SK-N-SH (cell line): ENCODE measurements at regions not wholly inside any gene's neighbourhood (a gene's known extent, or its start where the extent isn't known, plus 50 kb on each side); places are given as distances from the start of the nearest gene placed in this dataset.

Experiments used
- CTCF ChIA-PET: fragments of 300-600, 350-600 bp; formaldehyde crosslinking; extraction: SDS; loops from one replicate; lab custom pipeline; 2021; lab: Yijun Ruan, JAX
- POLR2A ChIA-PET: fragments of 350-600 bp; sonication (Branson Sonifier 250); formaldehyde crosslinking; extraction: SDS; loops from one replicate; lab custom pipeline; 2020; ENCODE audit warnings: antibody characterized with exemption, inconsistent platforms; lab: Yijun Ruan, JAX
- DNase-seq: peaks from one replicate; pipeline ENCODE4 v3.0.0; 2012
- H2AFZ ChIP-seq: fragments of 200-600 bp; sonication (generic); 2 replicates; pipeline ENCODE4 v1.8.1; 2016; ENCODE audit warnings: antibody characterized with exemption, mild to moderate bottlenecking, low read depth
- H3F3A ChIP-seq: fragments of 200-600 bp; sonication (generic); replicated peaks from 2 replicates; pipeline ENCODE3; 2016; ENCODE audit warnings: antibody characterized with exemption, mild to moderate bottlenecking; ENCODE audit not compliant: insufficient read depth
- H3K27ac ChIP-seq, 2 experiments: fragments of 200-500 bp in 1 of 2; fragments of 200-600 bp in 1 of 2; sonication (Bioruptor generic) in 1 of 2; sonication (generic), shearing (Covaris generic) in 1 of 2; 2 replicates each; pipeline versions ENCODE4 v1.5.1 to v1.6.1; 2014 to 2016; ENCODE audit warnings: low read depth in 2 of 2, inconsistent platforms in 1 of 2, low read length in 1 of 2, mild to moderate bottlenecking in 1 of 2, mixed read lengths in 1 of 2
- H3K27me3 ChIP-seq: fragments of 200-600 bp; sonication (generic), shearing (Covaris generic); 2 replicates; pipeline ENCODE4 v1.6.1; 2016; ENCODE audit warnings: mixed run types; ENCODE audit not compliant: insufficient read depth
- H3K36me3 ChIP-seq, 2 experiments: fragments of 200-500 bp in 1 of 2; fragments of 200-600 bp in 1 of 2; sonication (Bioruptor generic) in 1 of 2; sonication (generic) in 1 of 2; replicated peaks in 1 of 2; 2 replicates each; pipeline versions ENCODE3 to v1.5.1; 2014 to 2016; ENCODE audit warnings: low read length in 1 of 2, mild to moderate bottlenecking in 1 of 2; ENCODE audit not compliant: insufficient read depth in 2 of 2, control insufficient read depth in 1 of 2
- H3K4me1 ChIP-seq, 2 experiments: fragments of 200-500 bp in 1 of 2; fragments of 200-600 bp in 1 of 2; sonication (Bioruptor generic) in 1 of 2; sonication (generic), shearing (Covaris generic) in 1 of 2; 2 replicates each; pipeline versions ENCODE4 v1.5.1 to v1.6.1; 2014 to 2016; ENCODE audit warnings: low read depth in 1 of 2, low read length in 1 of 2, mixed run types in 1 of 2; ENCODE audit not compliant: insufficient read depth in 2 of 2, control insufficient read depth in 1 of 2
- H3K4me2 ChIP-seq: fragments of 200-600 bp; sonication (generic), shearing (Covaris generic); 2 replicates; pipeline ENCODE4 v1.6.1; 2017; ENCODE audit warnings: mixed run types
- H3K4me3 ChIP-seq, 2 experiments: fragments of 200-500 bp in 1 of 2; fragments of 200-600 bp in 1 of 2; sonication (Bioruptor generic) in 1 of 2; sonication (generic), shearing (Covaris generic) in 1 of 2; 2 replicates each; pipeline versions ENCODE4 v1.5.1 to v1.8.1; 2014 to 2016; ENCODE audit warnings: low read depth in 2 of 2, inconsistent platforms in 1 of 2, low read length in 1 of 2, mild to moderate bottlenecking in 1 of 2, mixed read lengths in 1 of 2, moderate library complexity in 1 of 2
- H3K79me2 ChIP-seq: fragments of 200-600 bp; sonication (generic); 2 replicates; pipeline ENCODE4 v1.8.1; 2017; ENCODE audit warnings: mild to moderate bottlenecking; ENCODE audit not compliant: insufficient read depth
- H3K9ac ChIP-seq: fragments of 200-600 bp; sonication (generic); 2 replicates; pipeline ENCODE4 v1.6.1; 2017; ENCODE audit warnings: mixed run types
- H3K9me2 ChIP-seq: fragments of 200-600 bp; sonication (generic); 2 replicates; pipeline ENCODE4 v1.6.1; 2017; ENCODE audit warnings: mixed run types
- H3K9me3 ChIP-seq: fragments of 200-600 bp; sonication (generic); 2 replicates; pipeline ENCODE4 v1.6.1; 2017; ENCODE audit warnings: mixed run types, mild to moderate bottlenecking, moderate library complexity
- H4K20me1 ChIP-seq: fragments of 200-600 bp; sonication (generic); 2 replicates; pipeline ENCODE4 v1.6.1; 2017; ENCODE audit warnings: mild to moderate bottlenecking, mixed run types; ENCODE audit not compliant: insufficient read depth
- CHD2 ChIP-seq: fragments of 150-350 bp; IDR thresholded peaks from 2 replicates; pipeline ENCODE4 v1.6.1; 2018; ENCODE audit warnings: low read length; ENCODE audit not compliant: partially characterized antibody
- EP300 ChIP-seq, 2 experiments: IDR thresholded peaks; 2 replicates each; pipeline versions ENCODE4 v1.4.0 to v1.6.1; 2012; ENCODE audit warnings: borderline replicate concordance in 1 of 2, low read depth in 1 of 2, low read length in 1 of 2
- FOXJ3 ChIP-seq: sonication (generic); formaldehyde crosslinking; IDR thresholded peaks from 2 replicates; pipeline ENCODE4 v1.5.1; 2020; ENCODE audit warnings: mild to moderate bottlenecking, missing genetic modification reagents
- GABPA ChIP-seq: IDR thresholded peaks from 2 replicates; pipeline ENCODE4 v1.4.0; 2012; ENCODE audit warnings: low read depth, mild to moderate bottlenecking
- MAX ChIP-seq: IDR thresholded peaks from 2 replicates; pipeline ENCODE4 v1.4.0; 2012; ENCODE audit warnings: low read depth
- MXI1 ChIP-seq: IDR thresholded peaks from 2 replicates; pipeline ENCODE4 v1.6.1; 2012; ENCODE audit warnings: mild to moderate bottlenecking, low read depth, low read length, improper control_type of control experiment
- NRF1 ChIP-seq: IDR thresholded peaks from 2 replicates; pipeline ENCODE4 v1.6.1; 2012; ENCODE audit warnings: low read depth, mild to moderate bottlenecking, low read length
- RCOR1 ChIP-seq: fragments of 150-350 bp; IDR thresholded peaks from 2 replicates; pipeline ENCODE4 v1.6.1; 2017; ENCODE audit warnings: antibody characterized with exemption, low read length
- REST ChIP-seq: IDR thresholded peaks from 2 replicates; pipeline ENCODE4 v1.6.1; 2012; ENCODE audit warnings: mild to moderate bottlenecking, low read depth, low read length, moderate library complexity
- RXRA ChIP-seq: IDR thresholded peaks from 2 replicates; pipeline ENCODE4 v1.4.0; 2012; ENCODE audit warnings: low read depth, mild to moderate bottlenecking, borderline replicate concordance
- SIN3A ChIP-seq: IDR thresholded peaks from 2 replicates; pipeline ENCODE4 v1.6.1; 2012; ENCODE audit warnings: low read depth, mild to moderate bottlenecking, low read length, moderate library complexity, borderline replicate concordance
- SMC3 ChIP-seq: IDR thresholded peaks from 2 replicates; pipeline ENCODE4 v1.6.1; 2012; ENCODE audit warnings: low read depth, low read length, improper control_type of control experiment
- TCF12 ChIP-seq: IDR thresholded peaks from 2 replicates; pipeline ENCODE4 v1.4.0; 2012
- TEAD4 ChIP-seq: IDR thresholded peaks from 2 replicates; pipeline ENCODE4 v1.4.0; 2012; ENCODE audit warnings: mild to moderate bottlenecking, borderline replicate concordance; ENCODE audit not compliant: insufficient read depth
- USF2 ChIP-seq: fragments of 150-350 bp; IDR thresholded peaks from 2 replicates; pipeline ENCODE4 v1.6.1; 2017; ENCODE audit warnings: antibody characterized with exemption, low read length, low read depth, borderline replicate concordance
- WGBS: methylation state at CpG from one replicate; pipeline ENCODE4 v1.1.6; 2017; ENCODE audit warnings: low lambda C conversion rate; 5-methylcytosine and 5-hydroxymethylcytosine counted together
- TF ChIP-seq, protein P1 (sequence below): fragments of 200-600 bp; sonication (generic); IDR thresholded peaks from 2 replicates; pipeline ENCODE4 v1.6.1; 2017; ENCODE audit warnings: antibody characterized with exemption, mild to moderate bottlenecking, moderate library complexity
- TF ChIP-seq, protein P2 (sequence below): IDR thresholded peaks from 2 replicates; pipeline ENCODE4 v1.4.0; 2012; ENCODE audit warnings: low read depth, borderline replicate concordance
- TF ChIP-seq, protein P3 (sequence below): fragments of 150-350 bp; IDR thresholded peaks from 2 replicates; pipeline ENCODE4 v1.6.1; 2016; ENCODE audit warnings: mild to moderate bottlenecking, low read depth, low read length

- no peak overlapping the region for H2AFZ ChIP-seq
- ChIA-PET POLR2A (no interaction called here), CTCF (interaction anchor here (0.9 to 3.1 kb wide), 3 partner anchors 16 to 77 kb away, joined by 3 to 8 read pairs (median 4); no protein-coding TSS in a partner anchor)
- H3K4me2 ChIP-seq = no peak overlapping the region
- H3F3A ChIP-seq = no peaks in the 10 kb centered on the region
- H3K9ac ChIP-seq = no peak overlapping the region
- no peaks in the 10 kb centered on the region for H4K20me1 ChIP-seq
- no peaks in the 10 kb centered on the region for H3K9me3 ChIP-seq
- TF ChIP-seq SIN3A = no peak
- TF ChIP-seq RCOR1 = no peak
- TF ChIP-seq RXRA = no peak
- no peak for TF ChIP-seq MXI1
- no peak for TF ChIP-seq GABPA
- TF ChIP-seq FOXJ3 = no peak
- TF ChIP-seq, protein P1, sequence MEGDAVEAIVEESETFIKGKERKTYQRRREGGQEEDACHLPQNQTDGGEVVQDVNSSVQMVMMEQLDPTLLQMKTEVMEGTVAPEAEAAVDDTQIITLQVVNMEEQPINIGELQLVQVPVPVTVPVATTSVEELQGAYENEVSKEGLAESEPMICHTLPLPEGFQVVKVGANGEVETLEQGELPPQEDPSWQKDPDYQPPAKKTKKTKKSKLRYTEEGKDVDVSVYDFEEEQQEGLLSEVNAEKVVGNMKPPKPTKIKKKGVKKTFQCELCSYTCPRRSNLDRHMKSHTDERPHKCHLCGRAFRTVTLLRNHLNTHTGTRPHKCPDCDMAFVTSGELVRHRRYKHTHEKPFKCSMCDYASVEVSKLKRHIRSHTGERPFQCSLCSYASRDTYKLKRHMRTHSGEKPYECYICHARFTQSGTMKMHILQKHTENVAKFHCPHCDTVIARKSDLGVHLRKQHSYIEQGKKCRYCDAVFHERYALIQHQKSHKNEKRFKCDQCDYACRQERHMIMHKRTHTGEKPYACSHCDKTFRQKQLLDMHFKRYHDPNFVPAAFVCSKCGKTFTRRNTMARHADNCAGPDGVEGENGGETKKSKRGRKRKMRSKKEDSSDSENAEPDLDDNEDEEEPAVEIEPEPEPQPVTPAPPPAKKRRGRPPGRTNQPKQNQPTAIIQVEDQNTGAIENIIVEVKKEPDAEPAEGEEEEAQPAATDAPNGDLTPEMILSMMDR = no peak
- no peak for TF ChIP-seq SMC3
- no peak for TF ChIP-seq CHD2
- TF ChIP-seq, protein P2, sequence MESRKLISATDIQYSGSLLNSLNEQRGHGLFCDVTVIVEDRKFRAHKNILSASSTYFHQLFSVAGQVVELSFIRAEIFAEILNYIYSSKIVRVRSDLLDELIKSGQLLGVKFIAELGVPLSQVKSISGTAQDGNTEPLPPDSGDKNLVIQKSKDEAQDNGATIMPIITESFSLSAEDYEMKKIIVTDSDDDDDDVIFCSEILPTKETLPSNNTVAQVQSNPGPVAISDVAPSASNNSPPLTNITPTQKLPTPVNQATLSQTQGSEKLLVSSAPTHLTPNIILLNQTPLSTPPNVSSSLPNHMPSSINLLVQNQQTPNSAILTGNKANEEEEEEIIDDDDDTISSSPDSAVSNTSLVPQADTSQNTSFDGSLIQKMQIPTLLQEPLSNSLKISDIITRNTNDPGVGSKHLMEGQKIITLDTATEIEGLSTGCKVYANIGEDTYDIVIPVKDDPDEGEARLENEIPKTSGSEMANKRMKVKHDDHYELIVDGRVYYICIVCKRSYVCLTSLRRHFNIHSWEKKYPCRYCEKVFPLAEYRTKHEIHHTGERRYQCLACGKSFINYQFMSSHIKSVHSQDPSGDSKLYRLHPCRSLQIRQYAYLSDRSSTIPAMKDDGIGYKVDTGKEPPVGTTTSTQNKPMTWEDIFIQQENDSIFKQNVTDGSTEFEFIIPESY = no peak
- no peak for TF ChIP-seq REST
- no peak for TF ChIP-seq USF2
- no peak for TF ChIP-seq TCF12
- TF ChIP-seq TEAD4 = no peak
- no peak for TF ChIP-seq EP300 (IDR thresholded peaks at IDR 0.05; ENCODE audit: borderline replicate concordance in 1 of 2, low read depth in 1 of 2, low read length in 1 of 2)
- no peak for TF ChIP-seq NRF1
- TF ChIP-seq MAX = no peak
- TF ChIP-seq, protein P3, sequence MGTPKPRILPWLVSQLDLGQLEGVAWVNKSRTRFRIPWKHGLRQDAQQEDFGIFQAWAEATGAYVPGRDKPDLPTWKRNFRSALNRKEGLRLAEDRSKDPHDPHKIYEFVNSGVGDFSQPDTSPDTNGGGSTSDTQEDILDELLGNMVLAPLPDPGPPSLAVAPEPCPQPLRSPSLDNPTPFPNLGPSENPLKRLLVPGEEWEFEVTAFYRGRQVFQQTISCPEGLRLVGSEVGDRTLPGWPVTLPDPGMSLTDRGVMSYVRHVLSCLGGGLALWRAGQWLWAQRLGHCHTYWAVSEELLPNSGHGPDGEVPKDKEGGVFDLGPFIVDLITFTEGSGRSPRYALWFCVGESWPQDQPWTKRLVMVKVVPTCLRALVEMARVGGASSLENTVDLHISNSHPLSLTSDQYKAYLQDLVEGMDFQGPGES = no peak
- no peaks in the 10 kb centered on the region for H3K9me2 ChIP-seq
- no peak overlapping the region for H3K27ac ChIP-seq
- H3K4me1 ChIP-seq = no peaks in the 10 kb centered on the region; a peak in 2 of 4 replicates
- H3K36me3 ChIP-seq = no peaks in the 10 kb centered on the region
- H3K79me2 ChIP-seq = no peaks in the 10 kb centered on the region
- no peak overlapping the region for H3K4me3 ChIP-seq
- DNase-seq = no peak
- no peaks in the 10 kb centered on the region for H3K27me3 ChIP-seq
- WGBS = 42% methylated on average over 2 of the region's 2 CpGs
These were observed 170.3 kb upstream of the SLC24A5 start for GRCh38 chr15:47950447-47950846.
